ENCODE measurements at regions not wholly inside any gene's neighbourhood (a gene's known extent, or its start where the extent isn't known, plus 50 kb on each side); places are given as distances from the start of the nearest gene placed in this dataset.

- TF ChIP-seq CTCF (IDR thresholded peaks at IDR 0.05): no peak
- H3K27ac ChIP-seq: no peak overlapping the region
- DNase-seq (ENCODE audit: low spot score): no peak
- no peaks in the 10 kb centered on the region for H3K27me3 ChIP-seq
- no peaks in the 10 kb centered on the region for H3K4me1 ChIP-seq
- no peaks in the 10 kb centered on the region for H3K36me3 ChIP-seq
- no peaks in the 10 kb centered on the region for H3K9me3 ChIP-seq
- no peak overlapping the region for H3K4me3 ChIP-seq
These were observed 561.7 kb downstream of the LTN1 start for GRCh38 chr21:28431022-28431421.

GRCh38 chr21:28429161-28429560, 563.5 kb downstream of the LTN1 start:
- no peaks in the 10 kb centered on the region for H3K4me1 ChIP-seq
- H3K27ac ChIP-seq: no peak overlapping the region
- no peaks in the 10 kb centered on the region for H3K27me3 ChIP-seq
- no peaks in the 10 kb centered on the region for H3K36me3 ChIP-seq
- DNase-seq (ENCODE audit: low spot score): no peak
- H3K4me3 ChIP-seq: no peak overlapping the region
- TF ChIP-seq CTCF (IDR thresholded peaks at IDR 0.05): no peak
- H3K9me3 ChIP-seq: no peaks in the 10 kb centered on the region

- no peak overlapping the region for H3K4me3 ChIP-seq
- no peak for DNase-seq (ENCODE audit: low spot score)
- no peak overlapping the region for H3K27ac ChIP-seq
- TF ChIP-seq CTCF (IDR thresholded peaks at IDR 0.05): no peak
- no peaks in the 10 kb centered on the region for H3K4me1 ChIP-seq
- H3K9me3 ChIP-seq: no peaks in the 10 kb centered on the region
- no peaks in the 10 kb centered on the region for H3K27me3 ChIP-seq
- H3K36me3 ChIP-seq: no peaks in the 10 kb centered on the region
These were observed 565.2 kb downstream of the LTN1 start for GRCh38 chr21:28427394-28428022.

DNA sequence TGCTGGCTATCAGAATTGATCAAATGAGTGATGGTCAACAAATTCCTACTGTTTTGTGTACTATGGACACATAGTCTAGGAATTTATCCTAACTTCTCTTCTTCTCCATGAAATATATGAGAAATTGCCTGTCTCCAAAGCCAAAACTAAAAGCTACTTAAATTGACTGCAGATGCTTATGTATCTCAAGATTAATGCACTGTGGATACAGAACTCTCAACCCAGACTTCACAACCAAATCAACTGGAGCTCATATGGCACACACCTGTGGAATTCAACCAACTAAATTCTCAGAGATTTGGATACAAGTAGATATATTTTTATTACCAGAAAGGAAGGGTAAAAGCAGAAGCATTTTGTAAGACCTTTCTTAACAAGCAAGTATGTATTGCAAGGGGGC, 566.1 kb downstream of the LTN1 start:
- Histone ChIP-seq H3K27me3 (no peaks in the 10 kb centered on the region), H3K4me3 (no peak overlapping the region), H3K27ac (no peak overlapping the region), H3K9me3 (no peaks in the 10 kb centered on the region), H3K4me1 (no peaks in the 10 kb centered on the region), H3K36me3 (no peaks in the 10 kb centered on the region)
- TF ChIP-seq CTCF (IDR thresholded peaks at IDR 0.05): no peak
- DNase-seq (ENCODE audit: low spot score): no peak

DNA sequence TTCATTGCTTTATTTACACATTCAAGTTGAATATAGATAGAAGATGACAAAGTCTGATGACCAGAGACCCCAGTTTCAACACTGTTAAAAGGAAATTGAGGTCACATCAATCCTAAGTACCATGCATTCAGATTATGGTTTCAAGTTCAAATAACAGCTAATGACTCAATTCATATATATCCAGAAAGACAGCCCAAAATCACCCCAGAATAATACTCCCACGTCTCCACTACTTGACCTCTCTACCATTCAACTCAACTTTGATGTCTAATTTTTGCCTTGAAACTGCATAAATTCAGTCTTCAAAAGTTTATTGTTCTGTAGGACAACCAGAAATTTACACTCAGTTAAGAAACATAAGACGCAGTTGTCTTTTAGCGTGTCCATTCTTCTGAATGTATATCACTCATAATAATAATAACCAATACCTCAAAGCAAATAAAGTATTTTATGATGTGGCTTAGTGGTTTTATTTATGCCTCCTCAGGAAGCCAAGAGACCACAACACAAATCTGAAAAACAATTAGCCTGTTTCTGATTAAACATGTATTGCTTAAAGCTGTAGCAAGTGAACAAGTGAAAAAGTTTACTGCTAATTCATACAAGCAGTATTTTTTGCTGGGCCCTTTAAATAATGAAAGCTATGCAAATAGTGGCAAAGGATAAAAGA, 569.0 kb downstream of the LTN1 start:
- no peaks in the 10 kb centered on the region for H3K4me1 ChIP-seq
- no peak overlapping the region for H3K27ac ChIP-seq
- H3K36me3 ChIP-seq: no peaks in the 10 kb centered on the region
- no peak for DNase-seq (ENCODE audit: low spot score)
- H3K27me3 ChIP-seq: no peaks in the 10 kb centered on the region
- H3K4me3 ChIP-seq: no peak overlapping the region
- no peaks in the 10 kb centered on the region for H3K9me3 ChIP-seq
- TF ChIP-seq CTCF (IDR thresholded peaks at IDR 0.05): no peak
